ENCODE measurements at regions not wholly inside any gene's neighbourhood (a gene's known extent, or its start where the extent isn't known, plus 50 kb on each side); places are given as distances from the start of the nearest gene placed in this dataset.
A peak's percentile ranks its signal among the peaks of the same experiment; 100 is the strongest.

GRCh38 chr6:138577151-138577915 lies 78.0 kb upstream of the NHSL1 start:
- DNase-seq (ENCODE audit: low spot score), result peak; percentile 74

GRCh38 chr6:138580040-138580439 lies 80.7 kb upstream of the NHSL1 start:
- DNase-seq (ENCODE audit: low spot score), result no peak

GRCh38 chr6:138580801-138581200 lies 81.5 kb upstream of the NHSL1 start:
- no peak for DNase-seq (ENCODE audit: low spot score)

GRCh38 chr6:138582573-138582972 lies 83.3 kb upstream of the NHSL1 start:
- no peak for DNase-seq (ENCODE audit: low spot score)

- DNase-seq (ENCODE audit: low spot score), result no peak
These were observed 87.3 kb upstream of the NHSL1 start for GRCh38 chr6:138586638-138587037.

- DNase-seq (ENCODE audit: low spot score), result peak; percentile 86
These were observed 89.6 kb upstream of the NHSL1 start for GRCh38 chr6:138588805-138589434.

- DNase-seq (ENCODE audit: low spot score), result peak; percentile 82
These were observed 91.8 kb upstream of the NHSL1 start for GRCh38 chr6:138590796-138591709.

GRCh38 chr6:138592749-138593123 lies 93.4 kb upstream of the NHSL1 start:
- DNase-seq (ENCODE audit: low spot score), result no peak

GRCh38 chr6:138593124-138593877 lies 94.0 kb upstream of the NHSL1 start:
- no peak for DNase-seq (ENCODE audit: low spot score)

- no peak for DNase-seq (ENCODE audit: low spot score)
These were observed 94.8 kb upstream of the NHSL1 start for GRCh38 chr6:138593909-138594757.

GRCh38 chr6:138594758-138595140 lies 95.5 kb upstream of the NHSL1 start:
- no peak for DNase-seq (ENCODE audit: low spot score)

- no peak for DNase-seq (ENCODE audit: low spot score)
These were observed 96.8 kb upstream of the NHSL1 start for GRCh38 chr6:138596126-138596525.

GRCh38 chr6:138596591-138596990 lies 97.3 kb upstream of the NHSL1 start:
- DNase-seq (ENCODE audit: low spot score), result no peak

GRCh38 chr6:138597336-138597735 lies 98.0 kb upstream of the NHSL1 start:
- DNase-seq (ENCODE audit: low spot score), result no peak

GRCh38 chr6:138598562-138599173 lies 99.4 kb upstream of the NHSL1 start:
- no peak for DNase-seq (ENCODE audit: low spot score)

GRCh38 chr6:138600261-138600660 lies 101.0 kb upstream of the NHSL1 start:
- DNase-seq (ENCODE audit: low spot score), result no peak

GRCh38 chr6:138600726-138601125 lies 101.4 kb upstream of the NHSL1 start:
- DNase-seq (ENCODE audit: low spot score), result no peak

GRCh38 chr6:138601128-138601527 lies 101.8 kb upstream of the NHSL1 start:
- no peak for DNase-seq (ENCODE audit: low spot score)

GRCh38 chr6:138605958-138606357 lies 106.7 kb upstream of the NHSL1 start:
- DNase-seq (ENCODE audit: low spot score), result no peak

Measured in cerebellar cortex (tissue), 1 donor.